NCI-H146 treated with DMSO at 0.1 percent for 48 hours (cell line): ENCODE measurements at regions not wholly inside any gene's neighbourhood (a gene's known extent, or its start where the extent isn't known, plus 50 kb on each side); places are given as distances from the start of the nearest gene placed in this dataset.

Experiments
- DNase-seq: peaks from one replicate; lab custom pipeline; 2025; ENCODE audit not compliant: unreplicated experiment; lab: John Stamatoyannopoulos, UW

- DNase-seq, result peak; percentile 36
Observed at GRCh38 chr6:22925920-22926789, 356.8 kb downstream of the HDGFL1 start.

- DNase-seq, result no peak
Observed at GRCh38 chr6:22926790-22927354, 357.5 kb downstream of the HDGFL1 start.

- no peak for DNase-seq
Observed at GRCh38 chr6:22928775-22929174, 359.4 kb downstream of the HDGFL1 start.

- no peak for DNase-seq
Observed at GRCh38 chr6:22929311-22929985, 360.1 kb downstream of the HDGFL1 start.

- DNase-seq, result no peak
Observed at GRCh38 chr6:22940581-22941290, 371.4 kb downstream of the HDGFL1 start.

- DNase-seq, result no peak
Observed at GRCh38 chr6:22942403-22942802, 373.0 kb downstream of the HDGFL1 start.

GRCh38 chr6:22943327-22943726 lies 374.0 kb downstream of the HDGFL1 start:
- DNase-seq, result no peak

GRCh38 chr6:22949967-22950366 lies 380.6 kb downstream of the HDGFL1 start:
- DNase-seq, result no peak

GRCh38 chr6:22952097-22952496 lies 382.7 kb downstream of the HDGFL1 start:
- DNase-seq, result no peak

- DNase-seq, result peak; percentile 71
Observed at GRCh38 chr6:22954749-22955385, 385.5 kb downstream of the HDGFL1 start.

- DNase-seq, result peak; percentile 2
Observed at GRCh38 chr6:22956029-22956681, 386.8 kb downstream of the HDGFL1 start.

- no peak for DNase-seq
Observed at GRCh38 chr6:22958677-22959076, 389.3 kb downstream of the HDGFL1 start.

- no peak for DNase-seq
Observed at GRCh38 chr6:22959571-22959970, 390.2 kb downstream of the HDGFL1 start.

- no peak for DNase-seq
Observed at GRCh38 chr6:22964334-22964733, 395.0 kb downstream of the HDGFL1 start.

- DNase-seq, result no peak
Observed at GRCh38 chr6:22965889-22966288, 396.5 kb downstream of the HDGFL1 start.

- DNase-seq, result peak; percentile 32
Observed at GRCh38 chr6:22966691-22967422, 397.5 kb downstream of the HDGFL1 start.

- DNase-seq, result no peak
Observed at GRCh38 chr6:22970004-22970403, 400.6 kb downstream of the HDGFL1 start.

- no peak for DNase-seq
Observed at GRCh38 chr6:22972771-22973170, 403.4 kb downstream of the HDGFL1 start.

GRCh38 chr6:22975079-22975478 lies 405.7 kb downstream of the HDGFL1 start:
- DNase-seq, result no peak

GRCh38 chr6:22980446-22980845 lies 411.1 kb downstream of the HDGFL1 start:
- DNase-seq, result no peak
